GM13977 (cell line): ENCODE measurements at regions not wholly inside any gene's neighbourhood (a gene's known extent, or its start where the extent isn't known, plus 50 kb on each side); places are given as distances from the start of the nearest gene placed in this dataset.
"Not testable (repeated sequence)": the region's sequence is repeated elsewhere in the genome, so short reads cannot be mapped to it uniquely, and the experiment has no call there.

ENCODE experiments used
- DNase-seq: peaks from one replicate; pipeline ENCODE4 v3.0.0; 2012; ENCODE audit warnings: low spot score
- in situ Hi-C: fragments of 300-500 bp; cut with MboI; formaldehyde crosslinking; loops from one replicate; pipeline ENCODE4 v1.12.0; 2022; ENCODE audit warnings: low sequenced_read_pairs, low pct_unique_long_range_greater_than_20kb, mixed read lengths, inconsistent platforms; ENCODE audit not compliant: unreplicated experiment
- TF ChIP-seq, protein P1 (sequence below): IDR thresholded peaks from 2 replicates; pipeline ENCODE4 v1.5.1; 2012; ENCODE audit warnings: mild to moderate bottlenecking, control low read depth; ENCODE audit not compliant: insufficient read depth; ENCODE audit errors: extremely low read depth, missing control alignments

DNA sequence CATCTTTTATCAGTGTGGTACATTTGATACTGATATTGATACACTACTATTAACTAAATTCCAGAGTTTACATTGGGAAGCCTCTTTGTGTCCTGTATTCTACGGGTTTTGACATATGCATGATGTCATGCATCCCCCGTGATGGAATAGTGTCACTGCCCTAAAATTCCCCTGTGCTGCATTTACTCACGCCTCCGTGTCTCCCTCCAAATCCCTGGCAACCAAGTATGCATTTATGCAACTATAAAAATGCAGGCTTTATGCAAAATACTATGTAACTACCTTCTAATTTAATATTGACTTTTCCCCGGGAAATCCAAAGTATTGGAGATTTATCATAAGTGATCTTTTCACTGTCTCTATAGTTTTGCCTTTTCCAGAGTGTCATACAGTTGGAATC is 453.7 kb upstream of the RUNX1 start:
- no peak for DNase-seq
- in situ Hi-C loops = no loop called here
- TF ChIP-seq, protein P1, sequence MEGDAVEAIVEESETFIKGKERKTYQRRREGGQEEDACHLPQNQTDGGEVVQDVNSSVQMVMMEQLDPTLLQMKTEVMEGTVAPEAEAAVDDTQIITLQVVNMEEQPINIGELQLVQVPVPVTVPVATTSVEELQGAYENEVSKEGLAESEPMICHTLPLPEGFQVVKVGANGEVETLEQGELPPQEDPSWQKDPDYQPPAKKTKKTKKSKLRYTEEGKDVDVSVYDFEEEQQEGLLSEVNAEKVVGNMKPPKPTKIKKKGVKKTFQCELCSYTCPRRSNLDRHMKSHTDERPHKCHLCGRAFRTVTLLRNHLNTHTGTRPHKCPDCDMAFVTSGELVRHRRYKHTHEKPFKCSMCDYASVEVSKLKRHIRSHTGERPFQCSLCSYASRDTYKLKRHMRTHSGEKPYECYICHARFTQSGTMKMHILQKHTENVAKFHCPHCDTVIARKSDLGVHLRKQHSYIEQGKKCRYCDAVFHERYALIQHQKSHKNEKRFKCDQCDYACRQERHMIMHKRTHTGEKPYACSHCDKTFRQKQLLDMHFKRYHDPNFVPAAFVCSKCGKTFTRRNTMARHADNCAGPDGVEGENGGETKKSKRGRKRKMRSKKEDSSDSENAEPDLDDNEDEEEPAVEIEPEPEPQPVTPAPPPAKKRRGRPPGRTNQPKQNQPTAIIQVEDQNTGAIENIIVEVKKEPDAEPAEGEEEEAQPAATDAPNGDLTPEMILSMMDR = no peak

GRCh38 chr21:35497522-35497921 is 448.4 kb upstream of the RUNX1 start:
- DNase-seq, in situ Hi-C loops: not testable (repeated sequence)

DNA sequence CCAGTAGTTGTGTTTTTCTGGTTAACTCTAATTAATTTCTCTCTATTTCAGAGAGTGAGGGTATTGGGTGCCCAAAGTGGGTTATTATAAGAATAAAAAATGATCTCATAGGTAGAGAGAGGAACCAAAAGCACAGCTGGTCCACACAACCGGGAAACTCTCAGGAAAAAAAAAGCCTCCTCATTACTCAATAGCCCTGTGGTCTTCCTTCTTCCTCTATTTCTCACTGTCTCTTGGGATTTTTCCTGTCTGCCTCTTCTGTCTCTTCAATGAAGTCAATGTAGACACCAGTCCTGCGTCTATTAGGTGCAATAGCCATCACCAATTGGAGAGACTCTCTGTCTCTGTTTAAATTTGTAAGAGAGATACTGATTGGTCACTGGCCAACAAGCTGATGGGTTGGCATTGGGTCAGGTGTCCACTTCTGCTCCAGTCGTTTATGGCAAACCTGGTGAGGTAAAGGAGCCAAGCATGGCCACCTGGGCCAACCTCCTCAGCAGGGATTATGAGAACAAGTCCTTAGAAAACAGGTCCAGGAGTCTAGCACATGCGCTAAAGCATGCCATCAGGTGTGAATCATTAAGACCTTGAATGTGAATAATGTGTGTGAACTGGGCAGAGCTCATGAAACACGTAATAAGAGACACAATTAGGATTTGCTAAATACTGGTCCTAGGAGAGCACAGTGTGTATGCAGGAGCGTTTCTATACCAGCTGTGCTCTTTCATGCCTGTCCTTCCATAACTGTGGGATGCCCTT is 443.0 kb upstream of the RUNX1 start:
- in situ Hi-C loops = no loop called here
- DNase-seq = no peak
- TF ChIP-seq, protein P1 = no peak

- TF ChIP-seq, protein P1 = no peak
- in situ Hi-C loops = no loop called here
- DNase-seq = no peak
Observed at GRCh38 chr21:35491114-35491513, 442.0 kb upstream of the RUNX1 start.

DNA sequence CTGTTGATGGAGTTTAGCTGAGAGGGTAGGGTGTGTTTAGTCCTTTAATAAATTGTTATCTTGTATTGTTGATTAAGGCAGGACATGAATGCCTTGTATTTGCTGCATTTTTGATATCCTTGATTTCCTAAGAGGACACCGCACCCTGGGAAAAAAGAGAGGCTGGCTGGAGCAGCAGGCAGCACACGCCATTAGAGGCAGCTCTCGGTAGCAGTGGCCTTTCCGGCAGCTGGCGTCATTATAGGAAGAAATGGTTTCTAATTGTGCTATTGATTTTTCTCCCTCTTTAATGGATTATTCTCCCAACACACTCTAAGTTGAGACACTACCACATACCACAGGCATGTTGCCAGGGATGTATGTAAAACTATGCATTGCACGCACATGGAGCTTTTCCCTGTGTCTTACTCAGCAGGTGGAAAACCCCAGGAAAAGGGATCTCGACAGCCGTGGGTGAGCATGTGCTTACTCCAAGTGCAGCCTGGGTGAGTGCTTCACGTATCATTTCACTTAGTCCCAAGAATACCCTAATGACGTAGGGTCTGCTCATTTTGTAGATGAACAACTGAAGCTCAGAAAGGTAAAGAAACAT is 440.4 kb upstream of the RUNX1 start:
- TF ChIP-seq, protein P1 = no peak
- no peak for DNase-seq
- in situ Hi-C loops = no loop called here

DNA sequence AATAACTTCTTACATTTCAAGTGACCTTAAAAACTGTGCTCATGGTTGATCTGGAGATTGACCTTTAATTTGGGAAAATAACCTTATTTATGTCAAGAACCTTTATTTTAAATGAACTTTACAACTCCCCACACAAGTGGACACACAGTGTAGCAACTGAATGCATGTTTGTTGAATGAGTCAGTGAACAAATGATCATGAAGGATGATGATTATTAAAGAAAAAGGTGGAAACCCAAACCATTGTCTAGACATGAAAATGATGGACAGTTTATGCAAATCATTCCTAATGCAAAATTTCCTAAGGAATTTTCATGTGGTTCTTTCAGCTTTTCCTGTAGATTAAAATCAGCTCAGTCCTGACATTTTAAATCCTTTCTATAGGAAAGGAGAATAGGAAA is 439.8 kb upstream of the RUNX1 start:
- in situ Hi-C loops = no loop called here
- DNase-seq = no peak
- TF ChIP-seq, protein P1 = no peak

GRCh38 chr21:35485364-35485763 is 436.3 kb upstream of the RUNX1 start:
- in situ Hi-C loops = no loop called here
- TF ChIP-seq, protein P1 = no peak
- DNase-seq = no peak
